ENCODE measurements at regions not wholly inside any gene's neighbourhood (a gene's known extent, or its start where the extent isn't known, plus 50 kb on each side); places are given as distances from the start of the nearest gene placed in this dataset.

GRCh38 chr11:80362563-80363340 is 921.9 kb upstream of the TENM4 start:
- no peak for DNase-seq (ENCODE audit: extremely low read depth, low read depth)
- TF ChIP-seq CTCF (IDR thresholded peaks at IDR 0.05; ENCODE audit: low read depth, low read length, missing control alignments): no peak
- no peak overlapping the region for H3K4me3 ChIP-seq (replicated peaks; ENCODE audit: low read depth, low read length)

GRCh38 chr11:80355251-80355650 is 914.4 kb upstream of the TENM4 start:
- TF ChIP-seq CTCF (IDR thresholded peaks at IDR 0.05; ENCODE audit: low read depth, low read length, missing control alignments): no peak
- no peak overlapping the region for H3K4me3 ChIP-seq (replicated peaks; ENCODE audit: low read depth, low read length)
- DNase-seq (ENCODE audit: extremely low read depth, low read depth): no peak

GRCh38 chr11:80350541-80350940 is 909.7 kb upstream of the TENM4 start:
- no peak for DNase-seq (ENCODE audit: extremely low read depth, low read depth)
- TF ChIP-seq CTCF (IDR thresholded peaks at IDR 0.05; ENCODE audit: low read depth, low read length, missing control alignments): no peak
- no peak overlapping the region for H3K4me3 ChIP-seq (replicated peaks; ENCODE audit: low read depth, low read length)

- DNase-seq (ENCODE audit: extremely low read depth, low read depth): no peak
- H3K4me3 ChIP-seq (replicated peaks; ENCODE audit: low read depth, low read length): no peak overlapping the region
- TF ChIP-seq CTCF (IDR thresholded peaks at IDR 0.05; ENCODE audit: low read depth, low read length, missing control alignments): no peak
These were observed 909.2 kb upstream of the TENM4 start for GRCh38 chr11:80349997-80350396.

GRCh38 chr11:80346353-80347059 is 905.7 kb upstream of the TENM4 start:
- no peak for TF ChIP-seq CTCF (IDR thresholded peaks at IDR 0.05; ENCODE audit: low read depth, low read length, missing control alignments)
- no peak overlapping the region for H3K4me3 ChIP-seq (replicated peaks; ENCODE audit: low read depth, low read length)
- DNase-seq (ENCODE audit: extremely low read depth, low read depth): no peak

GRCh38 chr11:80343436-80343835 is 902.6 kb upstream of the TENM4 start:
- H3K4me3 ChIP-seq (replicated peaks; ENCODE audit: low read depth, low read length): no peak overlapping the region
- no peak for DNase-seq (ENCODE audit: extremely low read depth, low read depth)
- TF ChIP-seq CTCF (IDR thresholded peaks at IDR 0.05; ENCODE audit: low read depth, low read length, missing control alignments): no peak

Measured in HFF-Myc (cell line).